K562 (cell line): ENCODE measurements at regions not wholly inside any gene's neighbourhood (a gene's known extent, or its start where the extent isn't known, plus 50 kb on each side); places are given as distances from the start of the nearest gene placed in this dataset.

Source experiments
- BCL6 ChIP-seq: fragments of 250-450 bp; sonication (Bioruptor Pico); IDR thresholded peaks from 2 replicates; pipeline ENCODE4 v1.4.0; 2020
- DEAF1 ChIP-seq: fragments of 450-650 bp; formaldehyde crosslinking; IDR thresholded peaks from 2 replicates; pipeline ENCODE4 v1.4.0; 2020; ENCODE audit warnings: mild to moderate bottlenecking, moderate library complexity
- EZH2 ChIP-seq: IDR thresholded peaks from 2 replicates; pipeline ENCODE4 v1.6.1; 2012; ENCODE audit warnings: low read depth, mild to moderate bottlenecking, inconsistent platforms, low read length, borderline replicate concordance
- GABPA ChIP-seq: fragments of 200-800 bp; sonication (Bioruptor generic); conservative IDR thresholded peaks from 2 replicates; pipeline ENCODE4 v1.6.1; 2016; ENCODE audit warnings: low read depth, missing genetic modification characterization, missing compliant biosample characterization
- JUN ChIP-seq, 2 experiments: sonication (generic) in 1 of 2; formaldehyde crosslinking in 1 of 2; IDR thresholded peaks; 2 replicates each; pipeline versions ENCODE4 v1.6.1 to v1.8.0; 2012 to 2022; ENCODE audit warnings: borderline replicate concordance in 2 of 2, mild to moderate bottlenecking in 2 of 2, improper control_type of control experiment in 1 of 2, low read depth in 1 of 2, low read length in 1 of 2, missing genetic modification reagents in 1 of 2
- KLF6 ChIP-seq: fragments of 250-450 bp; sonication (Bioruptor Pico); IDR thresholded peaks from 2 replicates; pipeline ENCODE4 v1.4.0; 2020; ENCODE audit warnings: mild to moderate bottlenecking, moderate library complexity, borderline replicate concordance
- LCOR ChIP-seq: sonication (generic); formaldehyde crosslinking; IDR thresholded peaks from 2 replicates; pipeline ENCODE4 v1.8.0; 2022; ENCODE audit warnings: mild to moderate bottlenecking, missing genetic modification reagents
- MAX ChIP-seq: sonication (generic); formaldehyde crosslinking; IDR thresholded peaks from 2 replicates; pipeline ENCODE4 v1.9.0; 2022; ENCODE audit warnings: mild to moderate bottlenecking, missing genetic modification reagents
- MAZ ChIP-seq, 2 experiments: fragments of 450-650 bp in 1 of 2; sonication (generic) in 1 of 2; formaldehyde crosslinking; IDR thresholded peaks in 1 of 2; conservative IDR thresholded peaks in 1 of 2; 2 replicates each; pipeline versions ENCODE4 v1.4.0 to v1.5.0; 2020; ENCODE audit warnings: mild to moderate bottlenecking in 1 of 2, missing genetic modification reagents in 1 of 2
- POLR2AphosphoS5 ChIP-seq: IDR thresholded peaks from 2 replicates; pipeline ENCODE4 v1.6.1; 2011; ENCODE audit warnings: mild to moderate bottlenecking, low read depth, low read length, moderate library complexity; ENCODE audit not compliant: control insufficient read depth, insufficient read depth
- SP2 ChIP-seq: IDR thresholded peaks from 2 replicates; pipeline ENCODE4 v1.6.1; 2011; ENCODE audit warnings: mild to moderate bottlenecking, low read depth, low read length, moderate library complexity; ENCODE audit not compliant: poor library complexity, severe bottlenecking; ENCODE audit errors: extremely low read depth
- TFE3 ChIP-seq: fragments of 450-650 bp; formaldehyde crosslinking; IDR thresholded peaks from 2 replicates; pipeline ENCODE4 v1.4.0; 2020; ENCODE audit warnings: mild to moderate bottlenecking, mixed read lengths
- ZBTB7A ChIP-seq: IDR thresholded peaks from 2 replicates; pipeline ENCODE4 v1.6.1; 2011; ENCODE audit warnings: low read depth, mild to moderate bottlenecking, low read length, moderate library complexity, borderline replicate concordance; ENCODE audit not compliant: control insufficient read depth
- ZNF778 ChIP-seq: fragments of 450-650 bp; formaldehyde crosslinking; IDR thresholded peaks from 2 replicates; pipeline ENCODE4 v1.4.0; 2020; ENCODE audit warnings: mild to moderate bottlenecking, moderate library complexity

GRCh38 chr3:101171681-101172191 lies 148.6 kb downstream of the IMPG2 start:
- no peak for TF ChIP-seq LCOR (CRISPR knock-in tag)
- TF ChIP-seq TFE3 = no peak
- TF ChIP-seq SP2 = no peak
- TF ChIP-seq DEAF1 (CRISPR knock-in tag) = no peak
- TF ChIP-seq MAX (CRISPR knock-in tag) = no peak
- no peak for TF ChIP-seq GABPA
- no peak for TF ChIP-seq ZBTB7A
- TF ChIP-seq MAZ (CRISPR knock-in tag; conservative IDR thresholded peaks at IDR 0.05 in 1 of 2, IDR thresholded peaks at IDR 0.05 in 1 of 2) = no peak
- no peak for TF ChIP-seq KLF6 (CRISPR knock-in tag)
- TF ChIP-seq ZNF778 (CRISPR knock-in tag) = no peak
- TF ChIP-seq BCL6 (CRISPR knock-in tag) = no peak
- no peak for TF ChIP-seq JUN (IDR thresholded peaks at IDR 0.05; ENCODE audit: borderline replicate concordance, low read depth, low read length)
- no peak for TF ChIP-seq JUN (CRISPR knock-in tag; IDR thresholded peaks at IDR 0.05; ENCODE audit: borderline replicate concordance)
- no peak for TF ChIP-seq EZH2
- no peak for TF ChIP-seq POLR2AphosphoS5
